ENCODE measurements at regions not wholly inside any gene's neighbourhood (a gene's known extent, or its start where the extent isn't known, plus 50 kb on each side); places are given as distances from the start of the nearest gene placed in this dataset.

DNA sequence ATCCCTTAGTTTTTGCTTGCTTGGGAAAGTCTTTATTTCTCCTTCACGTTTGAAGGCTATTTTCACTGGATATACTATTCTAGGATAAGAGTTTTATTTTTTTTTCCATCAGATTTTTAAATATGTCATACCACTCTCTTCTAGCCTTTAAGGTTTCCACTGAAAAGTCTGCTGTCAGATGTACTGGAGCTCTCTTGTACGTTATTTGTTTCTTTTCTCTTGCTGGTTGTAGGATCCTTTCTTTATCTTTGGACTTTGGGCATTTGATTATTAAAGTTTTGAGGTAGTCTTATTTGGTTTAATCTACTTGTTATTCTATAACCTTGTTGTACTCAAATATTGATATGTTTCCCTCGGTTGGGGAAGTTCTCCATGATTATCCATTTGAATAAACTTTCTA lies 848.4 kb upstream of the COX7C start:
- no peak for DNase-seq (ENCODE audit: low spot score)
- in situ Hi-C loops (cut with MboI; ENCODE audit: low sequenced_read_pairs, unreplicated experiment) = no loop called here
- no peak for TF ChIP-seq CTCF (IDR thresholded peaks at IDR 0.05; ENCODE audit: borderline replicate concordance, control extremely low read depth, extremely low read depth, insufficient read depth, missing control alignments)

- in situ Hi-C loops (cut with MboI; ENCODE audit: low sequenced_read_pairs, unreplicated experiment) = no loop called here
- no peak for TF ChIP-seq CTCF (IDR thresholded peaks at IDR 0.05; ENCODE audit: borderline replicate concordance, control extremely low read depth, extremely low read depth, insufficient read depth, missing control alignments)
- DNase-seq (ENCODE audit: low spot score) = no peak
Observed at GRCh38 chr5:85784746-85785145, 833.0 kb upstream of the COX7C start.

- TF ChIP-seq CTCF (IDR thresholded peaks at IDR 0.05; ENCODE audit: borderline replicate concordance, control extremely low read depth, extremely low read depth, insufficient read depth, missing control alignments) = no peak
- DNase-seq (ENCODE audit: low spot score) = no peak
- in situ Hi-C loops (cut with MboI; ENCODE audit: low sequenced_read_pairs, unreplicated experiment) = no loop called here
Observed at GRCh38 chr5:85813146-85813545, 804.6 kb upstream of the COX7C start.

DNA sequence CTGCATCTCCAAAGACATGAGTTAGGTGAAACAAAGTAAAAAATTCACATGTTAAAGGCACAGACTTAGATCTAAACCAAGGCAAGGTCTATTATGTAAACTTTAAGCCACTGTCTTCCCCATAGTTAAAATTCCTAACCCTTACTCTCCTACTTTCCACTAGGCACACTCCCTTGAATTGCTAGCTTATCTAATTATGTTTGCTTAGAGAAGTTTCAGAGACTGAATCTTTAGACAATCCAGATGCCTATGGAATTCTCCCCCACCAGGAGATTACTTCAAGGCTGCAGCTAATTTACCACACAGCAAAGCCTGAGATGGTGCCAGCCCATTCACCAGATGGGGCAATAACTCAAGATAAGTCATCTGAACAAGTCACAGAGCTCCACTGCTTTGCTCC lies 803.1 kb upstream of the COX7C start:
- TF ChIP-seq CTCF (IDR thresholded peaks at IDR 0.05; ENCODE audit: borderline replicate concordance, control extremely low read depth, extremely low read depth, insufficient read depth, missing control alignments) = no peak
- DNase-seq (ENCODE audit: low spot score) = no peak
- in situ Hi-C loops (cut with MboI; ENCODE audit: low sequenced_read_pairs, unreplicated experiment) = no loop called here

DNA sequence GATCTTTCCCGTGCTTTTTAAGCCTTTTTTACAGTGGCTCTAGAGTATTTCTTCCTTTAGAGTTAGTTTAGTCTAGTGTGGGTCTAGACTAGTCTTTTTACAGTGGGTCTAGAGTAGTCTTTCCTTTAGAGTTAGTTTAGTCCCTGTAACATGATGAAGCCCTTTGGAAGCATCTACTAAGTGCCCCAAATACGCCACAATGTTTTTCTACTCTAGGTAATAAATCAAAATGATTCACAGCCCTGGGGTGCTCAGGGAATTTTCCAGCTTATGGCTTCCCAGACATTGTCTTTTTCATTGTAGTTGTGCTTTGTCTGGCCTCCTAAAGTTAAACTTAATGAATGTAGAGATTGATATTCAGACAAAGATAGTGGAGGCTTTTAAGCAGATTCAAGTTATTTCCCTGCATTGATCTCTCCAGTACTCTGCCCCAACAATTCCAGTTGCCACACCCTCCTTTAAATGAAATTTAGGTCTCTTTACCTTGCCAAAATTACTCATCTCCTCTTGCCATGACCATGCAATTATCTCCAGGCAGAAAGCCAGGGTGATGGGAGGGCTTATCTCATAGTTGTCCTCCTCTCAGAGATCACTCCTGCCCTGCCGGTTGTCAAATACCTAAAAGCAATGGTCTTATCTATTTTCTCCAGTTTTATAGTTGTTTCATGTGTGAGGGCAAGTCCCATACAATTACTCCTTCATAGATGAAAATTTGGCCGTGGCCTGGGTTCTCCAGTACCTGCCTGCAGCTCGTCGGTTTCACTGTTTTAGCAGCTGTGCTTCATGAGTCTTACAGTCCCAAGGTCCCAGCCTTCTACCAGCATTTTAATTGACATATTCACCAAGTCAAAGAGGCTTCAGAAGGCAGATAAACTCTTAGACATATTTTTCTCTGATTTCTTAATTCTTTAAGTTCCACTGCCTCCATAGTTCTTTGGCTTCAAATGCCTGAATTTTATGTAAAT lies 794.0 kb upstream of the COX7C start:
- no peak for DNase-seq (ENCODE audit: low spot score)

DNA sequence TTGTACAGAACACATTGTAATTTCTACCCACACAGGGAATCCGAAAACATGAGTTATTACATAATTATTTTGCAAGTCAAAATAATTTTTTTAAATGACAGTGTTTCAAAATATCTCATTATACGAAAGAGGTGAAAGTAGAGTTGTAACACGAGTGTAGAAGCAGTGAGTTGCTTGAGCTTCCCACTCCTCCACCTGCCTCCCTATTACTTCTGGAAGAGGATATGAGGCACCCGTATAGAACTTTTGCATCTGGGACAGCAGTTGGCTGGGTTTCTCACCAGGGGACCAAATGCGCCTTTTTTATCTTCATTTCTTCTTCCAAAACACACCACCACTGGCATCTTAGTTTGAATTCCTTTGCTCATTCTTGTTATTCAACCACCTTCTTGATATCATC lies 779.0 kb upstream of the COX7C start:
- in situ Hi-C loops (cut with MboI; ENCODE audit: low sequenced_read_pairs, unreplicated experiment) = no loop called here
- TF ChIP-seq CTCF (IDR thresholded peaks at IDR 0.05; ENCODE audit: borderline replicate concordance, control extremely low read depth, extremely low read depth, insufficient read depth, missing control alignments) = no peak
- DNase-seq (ENCODE audit: low spot score) = no peak

More for the DNA sequence above, 794.0 kb upstream of the COX7C start:
- no peak for TF ChIP-seq CTCF (IDR thresholded peaks at IDR 0.05; ENCODE audit: borderline replicate concordance, control extremely low read depth, extremely low read depth, insufficient read depth, missing control alignments)
- in situ Hi-C loops (cut with MboI; ENCODE audit: low sequenced_read_pairs, unreplicated experiment) = no loop called here
